ENCODE measurements at regions not wholly inside any gene's neighbourhood (a gene's known extent, or its start where the extent isn't known, plus 50 kb on each side); places are given as distances from the start of the nearest gene placed in this dataset.

- no peak overlapping the region for H2AK5ac ChIP-seq (ENCODE audit: low read depth, low read length)
- no peak overlapping the region for H3K9ac ChIP-seq (replicated peaks in 1 of 4; ENCODE audit: extremely low read depth in 1 of 4, low read depth in 3 of 4, low read length in 3 of 4)
- no peaks in the 10 kb centered on the region for H3K79me2 ChIP-seq (ENCODE audit: control insufficient read depth in 1 of 2, insufficient read depth in 2 of 2, low read length in 2 of 2)
- H4K91ac ChIP-seq (replicated peaks; ENCODE audit: insufficient read length, low read length), result no peak overlapping the region
- H3K56ac ChIP-seq (replicated peaks; ENCODE audit: insufficient read length, low read depth, low read length), result no peak overlapping the region
- no peaks in the 10 kb centered on the region for H3K23me2 ChIP-seq (ENCODE audit: low read depth, low read length)
- H3K23ac ChIP-seq (ENCODE audit: insufficient read length), result no peak overlapping the region
- WGBS, 2 experiments (ENCODE audit: extremely low coverage in 1 of 2, insufficient coverage in 1 of 2, insufficient read length in 1 of 2, insufficient replicate concordance in 2 of 2, low coverage in 1 of 2, low lambda C conversion rate in 2 of 2, missing lambda C conversion rate in 1 of 2), result 86% methylated on average over 2 of the region's 2 CpGs; no CpG with 5 or more reads in 1 of the 2 experiments
- no peak overlapping the region for H3K14ac ChIP-seq (ENCODE audit: insufficient read length)
- no peak overlapping the region for H2BK5ac ChIP-seq (ENCODE audit: low read depth, low read length)
- ChIA-PET CTCF (ENCODE audit: partially characterized antibody) (no interaction called here), POLR2A (ENCODE audit: partially characterized antibody) (no interaction called here)
- no peaks in the 10 kb centered on the region for H3K4me1 ChIP-seq (replicated peaks in 1 of 4; ENCODE audit: control insufficient read depth in 3 of 4, insufficient read depth in 4 of 4, low read length in 3 of 4)
- no peak overlapping the region for H3K4me2 ChIP-seq (ENCODE audit: insufficient read depth in 1 of 2, low read depth in 2 of 2, low read length in 2 of 2)
- no peaks in the 10 kb centered on the region for H3K79me1 ChIP-seq (ENCODE audit: low read depth, low read length)
- peaks cover 0 to 3% of the 10 kb centered on the region in 2 experiments; a peak in 1 of 4 replicates for H3K9me3 ChIP-seq (ENCODE audit: insufficient read depth in 2 of 2, low read depth in 1 of 2, low read length in 1 of 2)
- no peak overlapping the region for H2BK120ac ChIP-seq (replicated peaks; ENCODE audit: low read depth, low read length)
- H4K8ac ChIP-seq (ENCODE audit: extremely low read depth, insufficient read depth, low read length), result no peak overlapping the region
- H2AFZ ChIP-seq (ENCODE audit: low read length), result no peak overlapping the region
- no peak overlapping the region for H2BK12ac ChIP-seq (ENCODE audit: low read depth, low read length)
- H3K4me3 ChIP-seq (ENCODE audit: extremely low read depth in 1 of 4, insufficient read depth in 2 of 4, low read depth in 3 of 4, low read length in 4 of 4), result no peak overlapping the region
- H4K20me1 ChIP-seq (replicated peaks in 1 of 2; ENCODE audit: control insufficient read depth in 1 of 2, insufficient read depth in 2 of 2, low read length in 2 of 2), result no peaks in the 10 kb centered on the region
- no peak for TF ChIP-seq SP1 (IDR thresholded peaks at IDR 0.05; ENCODE audit: low read depth, low read length)
- no peak for TF ChIP-seq CBX5 (IDR thresholded peaks at IDR 0.05; ENCODE audit: low read depth, low read length)
- TF ChIP-seq USF2 (IDR thresholded peaks at IDR 0.05; ENCODE audit: low read length), result no peak
- no peak for TF ChIP-seq NANOG (IDR thresholded peaks at IDR 0.05; ENCODE audit: insufficient read depth, low read depth, low read length, poor library complexity, severe bottlenecking)
- TF ChIP-seq KDM5A (IDR thresholded peaks at IDR 0.05; ENCODE audit: low read length), result no peak
- no peak for TF ChIP-seq GABPA (IDR thresholded peaks at IDR 0.05; ENCODE audit: borderline replicate concordance, insufficient read depth, low read length)
- H4K5ac ChIP-seq (ENCODE audit: insufficient read length, low read depth, low read length), result no peak overlapping the region
- no peak overlapping the region for H2BK15ac ChIP-seq (ENCODE audit: low read length)
- no peak overlapping the region for H3K4ac ChIP-seq (replicated peaks; ENCODE audit: insufficient read length, low read depth, low read length)
- H3K18ac ChIP-seq (ENCODE audit: extremely low read depth, low read length), result no peak overlapping the region
- no peaks in the 10 kb centered on the region for H3K36me3 ChIP-seq (ENCODE audit: control insufficient read depth in 2 of 4, insufficient read depth in 4 of 4, low read length in 3 of 4)
- H2BK20ac ChIP-seq (ENCODE audit: low read length), result no peak overlapping the region
- no peak for FAIRE-seq
- no peaks in the 10 kb centered on the region for H3K27me3 ChIP-seq (replicated peaks in 1 of 4; ENCODE audit: control insufficient read depth in 3 of 4, extremely low read depth in 1 of 4, insufficient read depth in 3 of 4, low read length in 3 of 4)
- DNase-seq (ENCODE audit: low read depth in 1 of 2, low spot score in 2 of 2), result no peak
- no peak overlapping the region for H3K27ac ChIP-seq (ENCODE audit: low read depth, low read length)
Measured at GRCh38 chr3:118742760-118743159, 291.9 kb downstream of the IGSF11 start.
